SK-N-SH treated with all-trans-retinoic acid at 6 μM for 48 hours (cell line): ENCODE measurements at regions not wholly inside any gene's neighbourhood (a gene's known extent, or its start where the extent isn't known, plus 50 kb on each side); places are given as distances from the start of the nearest gene placed in this dataset.

Source experiments
- ATAC-seq: fragments of 200-7000 bp; cut with Tn5 transposase; 3 replicates; pipeline ENCODE4 v1.9.1; 2020; ENCODE audit warnings: mild to moderate bottlenecking, moderate library complexity
- ARNTL ChIP-seq: fragments of 450-650 bp; formaldehyde crosslinking; IDR thresholded peaks from 2 replicates; pipeline ENCODE4 v1.5.0; 2020; ENCODE audit warnings: low read depth, mild to moderate bottlenecking, moderate library complexity, borderline replicate concordance
- BACH2 ChIP-seq: fragments of 250-450 bp; sonication (Bioruptor Pico); IDR thresholded peaks from 2 replicates; pipeline ENCODE4 v1.9.0; 2021; ENCODE audit warnings: mild to moderate bottlenecking, borderline replicate concordance
- CREB5 ChIP-seq: fragments of 250-450 bp; sonication (Bioruptor Pico); IDR thresholded peaks from 2 replicates; pipeline ENCODE4 v1.5.1; 2020; ENCODE audit warnings: low read depth, mild to moderate bottlenecking, moderate library complexity
- CSDC2 ChIP-seq: fragments of 250-450 bp; sonication (Bioruptor Pico); IDR thresholded peaks from 2 replicates; pipeline ENCODE4 v1.5.0; 2020; ENCODE audit warnings: mild to moderate bottlenecking, moderate library complexity
- CSRNP3 ChIP-seq: fragments of 250-450 bp; sonication (Bioruptor Pico); IDR thresholded peaks from 2 replicates; pipeline ENCODE4 v1.5.1; 2021; ENCODE audit warnings: mild to moderate bottlenecking, moderate library complexity
- ESRRG ChIP-seq: fragments of 250-450 bp; sonication (Bioruptor Pico); IDR thresholded peaks from 2 replicates; pipeline ENCODE4 v1.6.1; 2021; ENCODE audit warnings: mild to moderate bottlenecking
- GLIS3 ChIP-seq: fragments of 250-450 bp; sonication (Bioruptor Pico); IDR thresholded peaks from 2 replicates; pipeline ENCODE4 v1.5.0; 2020; ENCODE audit warnings: mild to moderate bottlenecking, moderate library complexity
- ISL1 ChIP-seq: fragments of 250-450 bp; sonication (Bioruptor Pico); IDR thresholded peaks from 2 replicates; pipeline ENCODE4 v2.1.2; 2022; ENCODE audit warnings: mild to moderate bottlenecking, moderate library complexity
- PATZ1 ChIP-seq: fragments of 250-450 bp; sonication (Bioruptor Pico); IDR thresholded peaks from 2 replicates; pipeline ENCODE4 v1.8.0; 2020; ENCODE audit warnings: mild to moderate bottlenecking, moderate library complexity, borderline replicate concordance
- POU6F1 ChIP-seq: fragments of 250-450 bp; sonication (Bioruptor Pico); IDR thresholded peaks from 2 replicates; pipeline ENCODE4 v1.8.0; 2021; ENCODE audit warnings: low read depth, mild to moderate bottlenecking, moderate library complexity, borderline replicate concordance
- PPARA ChIP-seq: fragments of 250-450 bp; sonication (Bioruptor Pico); IDR thresholded peaks from 2 replicates; pipeline ENCODE4 v1.5.0; 2020; ENCODE audit warnings: mild to moderate bottlenecking, borderline replicate concordance
- RARB ChIP-seq: fragments of 250-450 bp; sonication (Bioruptor Pico); IDR thresholded peaks from 2 replicates; pipeline ENCODE4 v1.8.0; 2021; ENCODE audit warnings: mild to moderate bottlenecking, moderate library complexity
- SNAI2 ChIP-seq: fragments of 250-450 bp; sonication (Bioruptor Pico); IDR thresholded peaks from 2 replicates; pipeline ENCODE4 v1.5.0; 2020; ENCODE audit warnings: mild to moderate bottlenecking, moderate library complexity
- TCF4 ChIP-seq: fragments of 250-450 bp; sonication (Bioruptor Pico); IDR thresholded peaks from 2 replicates; pipeline ENCODE4 v1.8.0; 2021; ENCODE audit warnings: mild to moderate bottlenecking, moderate library complexity, borderline replicate concordance
- TSHZ2 ChIP-seq: fragments of 250-450 bp; sonication (Bioruptor Pico); IDR thresholded peaks from 2 replicates; pipeline ENCODE4 v1.5.0; 2020; ENCODE audit warnings: mild to moderate bottlenecking, moderate library complexity
- ZC3H10 ChIP-seq: fragments of 250-450 bp; sonication (Bioruptor Pico); IDR thresholded peaks from 2 replicates; pipeline ENCODE4 v1.5.1; 2021; ENCODE audit warnings: mild to moderate bottlenecking, moderate library complexity
- ZFP3 ChIP-seq: fragments of 250-450 bp; sonication (Bioruptor Pico); IDR thresholded peaks from 2 replicates; pipeline ENCODE4 v1.5.0; 2020; ENCODE audit warnings: mild to moderate bottlenecking, moderate library complexity
- ZFP30 ChIP-seq: fragments of 450-650 bp; formaldehyde crosslinking; IDR thresholded peaks from 2 replicates; pipeline ENCODE4 v1.5.0; 2022; ENCODE audit warnings: mild to moderate bottlenecking, moderate library complexity
- ZNF565 ChIP-seq: fragments of 450-650 bp; formaldehyde crosslinking; conservative IDR thresholded peaks from 2 replicates; pipeline ENCODE4 v1.5.0; 2020; ENCODE audit warnings: low read depth, mild to moderate bottlenecking, moderate library complexity
- ZNF70 ChIP-seq: fragments of 450-650 bp; formaldehyde crosslinking; IDR thresholded peaks from 2 replicates; pipeline ENCODE4 v1.5.0; 2020; ENCODE audit warnings: mild to moderate bottlenecking, moderate library complexity
- ZNF8 ChIP-seq: fragments of 450-650 bp; formaldehyde crosslinking; IDR thresholded peaks from 2 replicates; pipeline ENCODE4 v1.5.0; 2020; ENCODE audit warnings: mild to moderate bottlenecking, moderate library complexity

- ATAC-seq = no peak
- TF ChIP-seq GLIS3 (CRISPR knock-in tag) (no peak), CREB5 (CRISPR knock-in tag) (no peak), ZFP30 (CRISPR knock-in tag) (no peak)
These were observed 117.3 kb upstream of the FAT3 start for GRCh38 chr11:92107331-92107730.

GRCh38 chr11:92104349-92104748 lies 120.3 kb upstream of the FAT3 start:
- no peak for ATAC-seq
- TF ChIP-seq ZNF565 (CRISPR knock-in tag) (no peak), BACH2 (CRISPR knock-in tag) (no peak), ZNF70 (no peak), SNAI2 (CRISPR knock-in tag) (no peak), ZFP30 (CRISPR knock-in tag) (no peak)
- TF ChIP-seq, all 23 proteins: peak for 0

GRCh38 chr11:92101920-92102319 lies 122.7 kb upstream of the FAT3 start:
- ATAC-seq = no peak
- TF ChIP-seq TCF4 (CRISPR knock-in tag) (no peak), POU6F1 (CRISPR knock-in tag) (no peak), CSRNP3 (CRISPR knock-in tag) (no peak), ZFP30 (CRISPR knock-in tag) (no peak), ARNTL (CRISPR knock-in tag) (no peak), BACH2 (CRISPR knock-in tag) (no peak), TSHZ2 (no peak), CSDC2 (no peak), ZFP3 (no peak), ZC3H10 (CRISPR knock-in tag) (no peak), PATZ1 (CRISPR knock-in tag) (no peak), ZNF8 (no peak), CREB5 (CRISPR knock-in tag) (no peak), ISL1 (CRISPR knock-in tag) (no peak), GLIS3 (CRISPR knock-in tag) (no peak), PPARA (CRISPR knock-in tag) (no peak), RARB (CRISPR knock-in tag) (no peak), ZNF70 (no peak), ESRRG (CRISPR knock-in tag) (no peak)
